ENCODE measurements at regions not wholly inside any gene's neighbourhood (a gene's known extent, or its start where the extent isn't known, plus 50 kb on each side); places are given as distances from the start of the nearest gene placed in this dataset.

DNA sequence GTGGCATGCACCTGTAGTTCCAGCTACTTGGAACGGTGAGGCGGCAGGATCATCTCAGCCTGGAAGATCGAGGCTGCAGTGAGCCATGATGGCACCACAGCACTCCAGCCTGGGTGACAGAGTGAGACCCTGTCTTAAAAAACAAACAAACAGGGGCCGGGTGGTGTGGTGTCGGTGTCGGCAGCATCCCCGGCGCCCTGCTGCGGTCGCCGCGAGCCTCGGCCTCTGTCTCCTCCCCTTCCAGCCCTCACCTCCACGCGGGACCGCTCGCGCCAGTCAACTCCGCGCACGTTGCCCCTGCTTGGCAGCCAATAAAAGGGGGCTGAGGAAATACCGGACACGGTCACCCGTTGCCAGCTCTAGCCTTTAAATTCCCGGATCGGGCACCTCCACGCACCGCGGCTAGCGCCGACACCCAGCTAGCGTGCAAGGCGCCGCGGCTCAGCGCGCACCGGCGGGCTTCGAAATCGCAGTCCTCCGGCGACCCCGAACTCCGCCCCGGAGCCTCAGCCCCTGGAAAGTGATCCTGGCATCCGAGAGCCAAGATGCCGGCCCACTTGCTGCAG, 204.7 kb downstream of the CDRT15L2 start:
- Histone ChIP-seq H3K4me3 (replicated peaks in 1 of 4; ENCODE audit: control extremely low read depth in 1 of 4, insufficient read depth in 1 of 4, low read depth in 3 of 4, low read length in 4 of 4) (no peak overlapping the region), H3K79me2 (ENCODE audit: control insufficient read depth, insufficient read depth, low read length) (no peaks in the 10 kb centered on the region), H3K27me3 (ENCODE audit: control insufficient read depth, insufficient read depth, low read length) (no peaks in the 10 kb centered on the region), H3K9ac (ENCODE audit: insufficient read depth, low read length) (no peak overlapping the region), H2AFZ (ENCODE audit: low read length) (no peak overlapping the region), H3K27ac (ENCODE audit: insufficient read depth, low read length) (no peak overlapping the region), H3K4me1 (ENCODE audit: control insufficient read depth, extremely low read depth, insufficient read depth, low read length) (no peaks in the 10 kb centered on the region), H3K36me3 (ENCODE audit: control insufficient read depth, insufficient read depth, low read length) (no peaks in the 10 kb centered on the region), H3K4me2 (ENCODE audit: extremely low read depth, insufficient read depth, low read length) (no peak overlapping the region), H3K9me3 (ENCODE audit: control insufficient read depth, insufficient read depth, low read depth, low read length) (no peaks in the 10 kb centered on the region), H4K20me1 (ENCODE audit: control insufficient read depth, extremely low read depth, insufficient read depth, low read length) (no peaks in the 10 kb centered on the region)
- no peak for DNase-seq (ENCODE audit: low read depth in 2 of 2)
- TF ChIP-seq EZH2 (IDR thresholded peaks at IDR 0.05; ENCODE audit: low read length, missing control alignments), result no peak
- TF ChIP-seq, protein P1, sequence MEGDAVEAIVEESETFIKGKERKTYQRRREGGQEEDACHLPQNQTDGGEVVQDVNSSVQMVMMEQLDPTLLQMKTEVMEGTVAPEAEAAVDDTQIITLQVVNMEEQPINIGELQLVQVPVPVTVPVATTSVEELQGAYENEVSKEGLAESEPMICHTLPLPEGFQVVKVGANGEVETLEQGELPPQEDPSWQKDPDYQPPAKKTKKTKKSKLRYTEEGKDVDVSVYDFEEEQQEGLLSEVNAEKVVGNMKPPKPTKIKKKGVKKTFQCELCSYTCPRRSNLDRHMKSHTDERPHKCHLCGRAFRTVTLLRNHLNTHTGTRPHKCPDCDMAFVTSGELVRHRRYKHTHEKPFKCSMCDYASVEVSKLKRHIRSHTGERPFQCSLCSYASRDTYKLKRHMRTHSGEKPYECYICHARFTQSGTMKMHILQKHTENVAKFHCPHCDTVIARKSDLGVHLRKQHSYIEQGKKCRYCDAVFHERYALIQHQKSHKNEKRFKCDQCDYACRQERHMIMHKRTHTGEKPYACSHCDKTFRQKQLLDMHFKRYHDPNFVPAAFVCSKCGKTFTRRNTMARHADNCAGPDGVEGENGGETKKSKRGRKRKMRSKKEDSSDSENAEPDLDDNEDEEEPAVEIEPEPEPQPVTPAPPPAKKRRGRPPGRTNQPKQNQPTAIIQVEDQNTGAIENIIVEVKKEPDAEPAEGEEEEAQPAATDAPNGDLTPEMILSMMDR (conservative IDR thresholded peaks at IDR 0.05 in 1 of 2, IDR thresholded peaks at IDR 0.05 in 1 of 2; ENCODE audit: low read depth in 1 of 2, low read length in 2 of 2), result no peak

- H3K4me3 ChIP-seq (replicated peaks in 1 of 4; ENCODE audit: control extremely low read depth in 1 of 4, insufficient read depth in 1 of 4, low read depth in 3 of 4, low read length in 4 of 4), result no peak overlapping the region
- no peak overlapping the region for H3K9ac ChIP-seq (ENCODE audit: insufficient read depth, low read length)
- no peaks in the 10 kb centered on the region for H4K20me1 ChIP-seq (ENCODE audit: control insufficient read depth, extremely low read depth, insufficient read depth, low read length)
- H3K27me3 ChIP-seq (ENCODE audit: control insufficient read depth, insufficient read depth, low read length), result no peaks in the 10 kb centered on the region
- no peak for TF ChIP-seq EZH2 (IDR thresholded peaks at IDR 0.05; ENCODE audit: low read length, missing control alignments)
- H2AFZ ChIP-seq (ENCODE audit: low read length), result no peak overlapping the region
- H3K4me2 ChIP-seq (ENCODE audit: extremely low read depth, insufficient read depth, low read length), result no peak overlapping the region
- no peaks in the 10 kb centered on the region for H3K79me2 ChIP-seq (ENCODE audit: control insufficient read depth, insufficient read depth, low read length)
- no peaks in the 10 kb centered on the region for H3K9me3 ChIP-seq (ENCODE audit: control insufficient read depth, insufficient read depth, low read depth, low read length)
- no peak for DNase-seq (ENCODE audit: low read depth in 2 of 2)
- H3K4me1 ChIP-seq (ENCODE audit: control insufficient read depth, extremely low read depth, insufficient read depth, low read length), result no peaks in the 10 kb centered on the region
- no peaks in the 10 kb centered on the region for H3K36me3 ChIP-seq (ENCODE audit: control insufficient read depth, insufficient read depth, low read length)
- no peak overlapping the region for H3K27ac ChIP-seq (ENCODE audit: insufficient read depth, low read length)
These were observed 207.8 kb downstream of the CDRT15L2 start for GRCh38 chr17:20787281-20787680.

- H3K9ac ChIP-seq (ENCODE audit: insufficient read depth, low read length), result no peak overlapping the region
- H3K4me2 ChIP-seq (ENCODE audit: extremely low read depth, insufficient read depth, low read length), result no peak overlapping the region
- no peaks in the 10 kb centered on the region for H3K9me3 ChIP-seq (ENCODE audit: control insufficient read depth, insufficient read depth, low read depth, low read length)
- no peaks in the 10 kb centered on the region for H3K27me3 ChIP-seq (ENCODE audit: control insufficient read depth, insufficient read depth, low read length)
- no peaks in the 10 kb centered on the region for H4K20me1 ChIP-seq (ENCODE audit: control insufficient read depth, extremely low read depth, insufficient read depth, low read length)
- TF ChIP-seq EZH2 (IDR thresholded peaks at IDR 0.05; ENCODE audit: low read length, missing control alignments), result no peak
- TF ChIP-seq, protein P1 (conservative IDR thresholded peaks at IDR 0.05 in 1 of 2, IDR thresholded peaks at IDR 0.05 in 1 of 2; ENCODE audit: low read depth in 1 of 2, low read length in 2 of 2), result no peak
- no peak overlapping the region for H2AFZ ChIP-seq (ENCODE audit: low read length)
- no peak overlapping the region for H3K4me3 ChIP-seq (replicated peaks in 1 of 4; ENCODE audit: control extremely low read depth in 1 of 4, insufficient read depth in 1 of 4, low read depth in 3 of 4, low read length in 4 of 4)
- no peaks in the 10 kb centered on the region for H3K36me3 ChIP-seq (ENCODE audit: control insufficient read depth, insufficient read depth, low read length)
- no peak overlapping the region for H3K27ac ChIP-seq (ENCODE audit: insufficient read depth, low read length)
- DNase-seq (ENCODE audit: low read depth in 2 of 2), result no peak
- no peaks in the 10 kb centered on the region for H3K79me2 ChIP-seq (ENCODE audit: control insufficient read depth, insufficient read depth, low read length)
- no peaks in the 10 kb centered on the region for H3K4me1 ChIP-seq (ENCODE audit: control insufficient read depth, extremely low read depth, insufficient read depth, low read length)
These were observed 212.1 kb downstream of the CDRT15L2 start for GRCh38 chr17:20791626-20792025.
